ENCODE measurements at regions not wholly inside any gene's neighbourhood (a gene's known extent, or its start where the extent isn't known, plus 50 kb on each side); places are given as distances from the start of the nearest gene placed in this dataset.

DNA sequence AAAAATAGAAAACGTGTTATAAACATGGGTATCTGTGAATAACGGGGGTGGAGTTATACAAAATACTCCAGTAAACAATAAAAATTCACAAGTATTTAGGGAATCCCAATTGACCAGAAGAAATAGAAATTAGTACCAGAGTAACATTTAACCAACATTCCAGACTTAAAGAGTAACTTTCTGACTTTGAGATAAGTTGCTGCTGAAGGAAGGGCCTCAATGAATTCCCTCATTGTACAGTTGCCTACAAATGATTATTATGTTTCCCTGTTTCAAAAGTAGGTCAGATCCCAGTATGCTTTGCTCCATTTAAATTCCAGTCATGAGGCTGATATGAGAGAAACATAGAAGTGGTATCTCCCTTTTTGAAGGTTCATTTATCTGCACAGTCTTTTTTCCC is 88.3 kb upstream of the KCNH7 start:
- Histone ChIP-seq H3K27ac (ENCODE audit: low read length) (no peak overlapping the region), H2AFZ (ENCODE audit: low read depth, low read length) (no peak overlapping the region), H4K20me1 (ENCODE audit: insufficient read depth) (no peaks in the 10 kb centered on the region), H3K4me3 (ENCODE audit: low read length) (no peak overlapping the region), H3K9me3 (ENCODE audit: low read length) (no peaks in the 10 kb centered on the region), H3K9me2 (ENCODE audit: insufficient read depth, low read length) (no peaks in the 10 kb centered on the region), H3F3A (ENCODE audit: insufficient read depth, low read length, poor library complexity, severe bottlenecking) (no peaks in the 10 kb centered on the region), H3K79me2 (replicated peaks; ENCODE audit: insufficient read depth, low read length) (no peaks in the 10 kb centered on the region), H3K4me2 (ENCODE audit: low read length) (no peak overlapping the region), H3K9ac (ENCODE audit: low read length) (no peak overlapping the region), H3K36me3 (ENCODE audit: insufficient read depth, low read length) (no peaks in the 10 kb centered on the region), H3K27me3 (ENCODE audit: insufficient read depth, low read depth, low read length) (no peaks in the 10 kb centered on the region)
- TF ChIP-seq RAD21 (conservative IDR thresholded peaks at IDR 0.05) (no peak), EP300 (conservative IDR thresholded peaks at IDR 0.05; ENCODE audit: poor library complexity, severe bottlenecking) (no peak), SMC3 (conservative IDR thresholded peaks at IDR 0.05; ENCODE audit: poor library complexity) (no peak), TAF1 (IDR thresholded peaks at IDR 0.05; ENCODE audit: low read depth) (no peak), EZH2 (IDR thresholded peaks at IDR 0.05; ENCODE audit: borderline replicate concordance, insufficient read depth, low read length, poor library complexity, severe bottlenecking) (no peak), REST (IDR thresholded peaks at IDR 0.05; ENCODE audit: borderline replicate concordance) (no peak)

GRCh38 chr2:162926501-162926900 is 87.9 kb upstream of the KCNH7 start:
- no peaks in the 10 kb centered on the region for H3K27me3 ChIP-seq (ENCODE audit: insufficient read depth, low read depth, low read length)
- no peaks in the 10 kb centered on the region for H3K36me3 ChIP-seq (ENCODE audit: insufficient read depth, low read length)
- no peak overlapping the region for H3K4me2 ChIP-seq (ENCODE audit: low read length)
- H4K20me1 ChIP-seq (ENCODE audit: insufficient read depth), result no peaks in the 10 kb centered on the region
- H3K9me3 ChIP-seq (ENCODE audit: low read length), result no peaks in the 10 kb centered on the region
- no peaks in the 10 kb centered on the region for H3K79me2 ChIP-seq (replicated peaks; ENCODE audit: insufficient read depth, low read length)
- H3K9me2 ChIP-seq (ENCODE audit: insufficient read depth, low read length), result no peaks in the 10 kb centered on the region
- no peak overlapping the region for H3K4me3 ChIP-seq (ENCODE audit: low read length)
- no peak overlapping the region for H3K9ac ChIP-seq (ENCODE audit: low read length)
- TF ChIP-seq EZH2 (IDR thresholded peaks at IDR 0.05; ENCODE audit: borderline replicate concordance, insufficient read depth, low read length, poor library complexity, severe bottlenecking) (no peak), REST (IDR thresholded peaks at IDR 0.05; ENCODE audit: borderline replicate concordance) (no peak), MXI1 (conservative IDR thresholded peaks at IDR 0.05; ENCODE audit: poor library complexity, severe bottlenecking) (no peak), RAD21 (conservative IDR thresholded peaks at IDR 0.05) (no peak), TAF1 (IDR thresholded peaks at IDR 0.05; ENCODE audit: low read depth) (no peak), POLR2AphosphoS5 (IDR thresholded peaks at IDR 0.05) (no peak), SMC3 (conservative IDR thresholded peaks at IDR 0.05; ENCODE audit: poor library complexity) (no peak), EP300 (conservative IDR thresholded peaks at IDR 0.05; ENCODE audit: poor library complexity, severe bottlenecking) (no peak), CTCF (IDR thresholded peaks at IDR 0.05; ENCODE audit: poor library complexity, severe bottlenecking) (no peak)
- H3F3A ChIP-seq (ENCODE audit: insufficient read depth, low read length, poor library complexity, severe bottlenecking), result no peaks in the 10 kb centered on the region
- H2AFZ ChIP-seq (ENCODE audit: low read depth, low read length), result no peak overlapping the region
- no peak overlapping the region for H3K27ac ChIP-seq (ENCODE audit: low read length)
